K562 (cell line): ENCODE measurements at regions not wholly inside any gene's neighbourhood (a gene's known extent, or its start where the extent isn't known, plus 50 kb on each side); places are given as distances from the start of the nearest gene placed in this dataset.

Experiments
- CTCF ChIP-seq, 3 experiments: IDR thresholded peaks in 2 of 3; conservative IDR thresholded peaks in 1 of 3; 2 replicates each; pipeline ENCODE4 v1.5.1; 2011 to 2012; ENCODE audit warnings: low read length in 3 of 3, mild to moderate bottlenecking in 3 of 3, control low read depth in 2 of 3, improper control_type of control experiment in 1 of 3, inconsistent platforms in 1 of 3, low read depth in 1 of 3, mixed read lengths in 1 of 3, moderate library complexity in 1 of 3; ENCODE audit not compliant: insufficient read depth in 2 of 3
- HCFC1 ChIP-seq: IDR thresholded peaks from 2 replicates; pipeline ENCODE4 v1.6.1; 2012; ENCODE audit warnings: low read depth, low read length, improper control_type of control experiment
- PATZ1 ChIP-seq: fragments of 250-450 bp; sonication (Bioruptor Pico); IDR thresholded peaks from 2 replicates; pipeline ENCODE4 v1.5.0; 2020; ENCODE audit warnings: mild to moderate bottlenecking, borderline replicate concordance
- THRA ChIP-seq: fragments of 450-650 bp; IDR thresholded peaks from 2 replicates; pipeline ENCODE4 v1.6.1; 2017; ENCODE audit warnings: mild to moderate bottlenecking, moderate library complexity
- TRIM24 ChIP-seq, 2 experiments: fragments of 450-650 bp; IDR thresholded peaks; 2 replicates each; pipeline ENCODE4 v1.6.1; 2016
- ZNF551 ChIP-seq: fragments of 250-450 bp; sonication (Bioruptor Pico); IDR thresholded peaks from 2 replicates; pipeline ENCODE4 v1.5.0; 2021; ENCODE audit warnings: mild to moderate bottlenecking, moderate library complexity

- TF ChIP-seq PATZ1 (CRISPR knock-in tag) (no peak), CTCF (IDR thresholded peaks at IDR 0.05 in 2 of 3, conservative IDR thresholded peaks at IDR 0.05 in 1 of 3; ENCODE audit: insufficient read depth in 2 of 3, low read depth in 1 of 3, low read length in 3 of 3) (peak; percentile 53 to 75 (median 65)), TRIM24 (IDR thresholded peaks at IDR 0.05) (no peak), HCFC1 (no peak), THRA (no peak), ZNF551 (CRISPR knock-in tag) (no peak)
These were observed 93.9 kb upstream of the CCDC80 start (continued) for GRCh38 chr3:112734736-112735350.
